ENCODE measurements at regions not wholly inside any gene's neighbourhood (a gene's known extent, or its start where the extent isn't known, plus 50 kb on each side); places are given as distances from the start of the nearest gene placed in this dataset.

- H3K27ac ChIP-seq = no peak overlapping the region
- no peak overlapping the region for H3K4me3 ChIP-seq
- no peaks in the 10 kb centered on the region for H3K4me1 ChIP-seq
- H3K36me3 ChIP-seq = no peaks in the 10 kb centered on the region
- DNase-seq = no peak
- no peaks in the 10 kb centered on the region for H3K9me3 ChIP-seq
- no peaks in the 10 kb centered on the region for H3K27me3 ChIP-seq
- TF ChIP-seq CTCF (IDR thresholded peaks at IDR 0.05) (no peak), POLR2A (IDR thresholded peaks at IDR 0.05) (no peak)
Observed at GRCh38 chrY:19098349-19098748, 324.8 kb upstream of the HSFY2 start.

- DNase-seq = no peak
- Histone ChIP-seq H3K4me1 (no peaks in the 10 kb centered on the region), H3K9me3 (no peaks in the 10 kb centered on the region), H3K36me3 (no peaks in the 10 kb centered on the region), H3K27ac (no peak overlapping the region), H3K4me3 (no peak overlapping the region), H3K27me3 (no peaks in the 10 kb centered on the region)
- TF ChIP-seq POLR2A (IDR thresholded peaks at IDR 0.05) = no peak
- TF ChIP-seq CTCF (IDR thresholded peaks at IDR 0.05) = no peak
Observed at GRCh38 chrY:19095460-19095859, 321.9 kb upstream of the HSFY2 start.

GRCh38 chrY:19083006-19083405 is 309.5 kb upstream of the HSFY2 start:
- Histone ChIP-seq H3K9me3 (no peaks in the 10 kb centered on the region), H3K27ac (no peak overlapping the region), H3K36me3 (no peaks in the 10 kb centered on the region), H3K4me1 (no peaks in the 10 kb centered on the region), H3K27me3 (no peaks in the 10 kb centered on the region), H3K4me3 (no peak overlapping the region)
- DNase-seq = no peak
- TF ChIP-seq CTCF (IDR thresholded peaks at IDR 0.05) = no peak

- TF ChIP-seq CTCF (IDR thresholded peaks at IDR 0.05) (peak in 1 of 6 experiments; percentile 20), POLR2A (IDR thresholded peaks at IDR 0.05) (no peak)
- H3K36me3 ChIP-seq = no peaks in the 10 kb centered on the region
Observed at GRCh38 chrY:19077698-19078113, 304.2 kb upstream of the HSFY2 start.

GRCh38 chrY:19076846-19077697 is 303.5 kb upstream of the HSFY2 start:
- H3K4me1 ChIP-seq = no peaks in the 10 kb centered on the region
- no peak for TF ChIP-seq CTCF (IDR thresholded peaks at IDR 0.05)
- no peak for TF ChIP-seq POLR2A (IDR thresholded peaks at IDR 0.05)
- H3K36me3 ChIP-seq = no peaks in the 10 kb centered on the region
- peak in 1 of 3 donors; percentile 71 for DNase-seq
- no peaks in the 10 kb centered on the region for H3K27me3 ChIP-seq
- peak overlapping the region in 2 of 4 donors; percentile 75 to 90 for H3K27ac ChIP-seq
- peak overlapping the region in 2 of 4 donors; percentile 40 to 77 for H3K4me3 ChIP-seq
- H3K9me3 ChIP-seq = no peaks in the 10 kb centered on the region

More at GRCh38 chrY:19077698-19078113, 304.2 kb upstream of the HSFY2 start:
- peak in 1 of 3 donors; percentile 58 for DNase-seq
- Histone ChIP-seq H3K27ac (peak overlapping the region in 1 of 4 donors; percentile 90), H3K9me3 (no peaks in the 10 kb centered on the region), H3K4me1 (no peaks in the 10 kb centered on the region), H3K4me3 (peak overlapping the region in 2 of 4 donors; percentile 40 to 77), H3K27me3 (no peaks in the 10 kb centered on the region)
